ENCODE measurements at regions not wholly inside any gene's neighbourhood (a gene's known extent, or its start where the extent isn't known, plus 50 kb on each side); places are given as distances from the start of the nearest gene placed in this dataset.

- DNase-seq: no peak
Observed at GRCh38 chr7:24341691-24342413, 57.9 kb downstream of the NPY start.

- no peak for DNase-seq
Observed at GRCh38 chr7:24343614-24344013, 59.6 kb downstream of the NPY start.

- DNase-seq: no peak
Observed at GRCh38 chr7:24346129-24346528, 62.1 kb downstream of the NPY start.

- no peak for DNase-seq
Observed at GRCh38 chr7:24346716-24347115, 62.7 kb downstream of the NPY start.

GRCh38 chr7:24349339-24349738 lies 65.3 kb downstream of the NPY start:
- no peak for DNase-seq

GRCh38 chr7:24354456-24354855 lies 70.5 kb downstream of the NPY start:
- no peak for DNase-seq

- DNase-seq: no peak
Observed at GRCh38 chr7:24356718-24357386, 72.9 kb downstream of the NPY start.

- DNase-seq: no peak
Observed at GRCh38 chr7:24361001-24361400, 77.0 kb downstream of the NPY start.

- DNase-seq: peak; percentile 6
Observed at GRCh38 chr7:24365606-24366005, 81.6 kb downstream of the NPY start.

- no peak for DNase-seq
Observed at GRCh38 chr7:24366876-24367275, 82.9 kb downstream of the NPY start.

GRCh38 chr7:24368161-24368560 lies 84.2 kb downstream of the NPY start:
- no peak for DNase-seq

GRCh38 chr7:24370541-24370940 lies 86.6 kb downstream of the NPY start:
- no peak for DNase-seq

GRCh38 chr7:24372961-24373955 lies 89.3 kb downstream of the NPY start:
- DNase-seq: no peak

GRCh38 chr7:24378871-24379616 lies 95.1 kb downstream of the NPY start:
- DNase-seq: no peak

GRCh38 chr7:24381894-24382505 lies 98.0 kb downstream of the NPY start:
- no peak for DNase-seq

GRCh38 chr7:24383055-24383454 lies 99.1 kb downstream of the NPY start:
- DNase-seq: no peak

GRCh38 chr7:24384362-24385030 lies 100.5 kb downstream of the NPY start:
- DNase-seq: no peak

GRCh38 chr7:24388212-24388611 lies 104.2 kb downstream of the NPY start:
- no peak for DNase-seq

- DNase-seq: no peak
Observed at GRCh38 chr7:24390376-24391157, 106.6 kb downstream of the NPY start.

- no peak for DNase-seq
Observed at GRCh38 chr7:24392774-24393173, 108.8 kb downstream of the NPY start.

All from occipital lobe (tissue), 1 donor.